IPS DF 4.7 (cell line): ENCODE measurements at regions not wholly inside any gene's neighbourhood (a gene's known extent, or its start where the extent isn't known, plus 50 kb on each side); places are given as distances from the start of the nearest gene placed in this dataset.
"Not testable (repeated sequence)": the region's sequence is repeated elsewhere in the genome, so short reads cannot be mapped to it uniquely, and the experiment has no call there.

Experiments used
- DNase-seq: peaks from one replicate; pipeline ENCODE4 v3.0.0-alpha.2; 2013; ENCODE audit warnings: low spot score; ENCODE audit errors: extremely low read depth

- DNase-seq: no peak
Measured at GRCh38 chr6:139536751-139537617, 162.5 kb upstream of the CITED2 start.

- no peak for DNase-seq
Measured at GRCh38 chr6:139534472-139535115, 160.1 kb upstream of the CITED2 start.

GRCh38 chr6:139533573-139534471 lies 159.4 kb upstream of the CITED2 start:
- DNase-seq: no peak

- DNase-seq: no peak
Measured at GRCh38 chr6:139533171-139533570, 158.7 kb upstream of the CITED2 start.

- no peak for DNase-seq
Measured at GRCh38 chr6:139531148-139532115, 157.0 kb upstream of the CITED2 start.

GRCh38 chr6:139530561-139530960 lies 156.1 kb upstream of the CITED2 start:
- no peak for DNase-seq

GRCh38 chr6:139529420-139529819 lies 155.0 kb upstream of the CITED2 start:
- DNase-seq: no peak

GRCh38 chr6:139528471-139528870 lies 154.0 kb upstream of the CITED2 start:
- DNase-seq: no peak

GRCh38 chr6:139525415-139525814 lies 151.0 kb upstream of the CITED2 start:
- no peak for DNase-seq

- DNase-seq: no peak
Measured at GRCh38 chr6:139523986-139524385, 149.5 kb upstream of the CITED2 start.

GRCh38 chr6:139522511-139523220 lies 148.2 kb upstream of the CITED2 start:
- DNase-seq: no peak

- DNase-seq: no peak
Measured at GRCh38 chr6:139521338-139521737, 146.9 kb upstream of the CITED2 start.

- DNase-seq: no peak
Measured at GRCh38 chr6:139520321-139520768, 145.9 kb upstream of the CITED2 start.

- no peak for DNase-seq
Measured at GRCh38 chr6:139519571-139520031, 145.2 kb upstream of the CITED2 start.

- DNase-seq: no peak
Measured at GRCh38 chr6:139519097-139519496, 144.6 kb upstream of the CITED2 start.

GRCh38 chr6:139518556-139519091 lies 144.2 kb upstream of the CITED2 start:
- DNase-seq: no peak

GRCh38 chr6:139517998-139518555 lies 143.6 kb upstream of the CITED2 start:
- DNase-seq: not testable (repeated sequence)

GRCh38 chr6:139515511-139515910 lies 141.1 kb upstream of the CITED2 start:
- no peak for DNase-seq

GRCh38 chr6:139514819-139515218 lies 140.4 kb upstream of the CITED2 start:
- no peak for DNase-seq
